NOMO-1 (cell line): ENCODE measurements at regions not wholly inside any gene's neighbourhood (a gene's known extent, or its start where the extent isn't known, plus 50 kb on each side); places are given as distances from the start of the nearest gene placed in this dataset.

Source experiments
- DNase-seq, 2 experiments: peaks; one replicate each; lab custom pipeline; 2025; ENCODE audit not compliant: unreplicated experiment in 2 of 2; lab: John Stamatoyannopoulos, UW

DNA sequence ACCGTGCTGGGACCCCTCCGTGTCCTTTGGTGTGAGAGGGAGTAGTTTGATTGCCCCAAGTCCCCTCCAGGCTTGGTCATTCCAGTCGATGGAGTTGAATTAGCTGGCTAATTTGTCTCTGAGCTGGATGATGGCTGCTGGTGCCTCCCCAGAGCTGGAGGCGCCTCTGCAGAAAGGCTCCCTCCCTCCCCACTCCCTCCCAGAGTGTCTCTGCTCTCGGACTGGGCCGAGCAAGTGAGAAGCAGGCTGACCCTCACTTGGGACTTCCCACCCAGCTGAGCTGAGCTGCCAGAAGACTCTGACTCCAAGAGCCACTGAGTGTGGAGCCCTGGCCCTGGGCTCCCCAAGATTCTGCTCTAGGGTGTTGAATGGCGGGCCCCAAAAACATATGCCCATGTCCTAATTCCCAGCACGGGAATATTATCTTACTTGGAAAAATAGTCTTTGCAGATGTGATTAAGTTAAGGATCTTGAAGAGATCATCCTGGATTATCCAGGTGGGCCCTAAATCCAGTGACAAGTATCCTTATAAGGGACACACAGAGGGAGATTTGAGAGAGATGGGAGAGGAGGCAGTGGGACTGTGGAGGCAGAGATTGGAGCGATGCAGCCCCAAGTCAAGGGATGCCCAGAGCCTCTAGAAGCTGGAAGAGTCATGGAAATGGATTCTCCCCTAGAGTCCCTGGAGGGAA is 60.7 kb upstream of the TLE3 start:
- DNase-seq, result no peak

DNA sequence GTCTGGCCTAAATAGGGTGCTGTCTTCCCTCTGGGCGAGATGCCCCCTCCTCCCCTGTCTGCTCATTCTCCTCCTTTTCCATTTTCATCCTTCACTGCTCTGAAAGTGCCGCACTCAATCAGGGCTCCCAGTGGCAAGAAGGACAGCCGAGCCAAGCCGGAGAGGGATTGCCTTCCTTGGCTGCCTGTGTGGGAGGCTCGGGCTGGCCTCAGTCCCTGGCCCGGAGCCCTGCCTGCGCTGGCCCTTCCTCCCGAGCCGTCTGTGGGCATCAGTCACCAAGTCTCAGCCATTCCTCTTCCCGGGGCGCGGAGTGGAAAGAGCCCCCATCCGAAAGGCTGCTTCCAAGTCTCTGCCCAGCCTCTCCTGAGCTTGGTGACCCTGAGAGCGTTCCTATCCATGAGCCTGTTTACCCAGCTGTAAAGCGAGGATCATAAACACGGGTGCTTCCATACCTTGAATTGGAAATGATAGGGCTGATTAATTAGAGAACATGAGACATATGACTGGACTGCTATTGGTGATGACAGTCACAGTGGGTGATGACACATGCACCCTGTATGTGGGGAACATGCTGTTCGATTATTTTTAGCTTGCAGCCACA is 59.1 kb upstream of the TLE3 start:
- no peak for DNase-seq

DNA sequence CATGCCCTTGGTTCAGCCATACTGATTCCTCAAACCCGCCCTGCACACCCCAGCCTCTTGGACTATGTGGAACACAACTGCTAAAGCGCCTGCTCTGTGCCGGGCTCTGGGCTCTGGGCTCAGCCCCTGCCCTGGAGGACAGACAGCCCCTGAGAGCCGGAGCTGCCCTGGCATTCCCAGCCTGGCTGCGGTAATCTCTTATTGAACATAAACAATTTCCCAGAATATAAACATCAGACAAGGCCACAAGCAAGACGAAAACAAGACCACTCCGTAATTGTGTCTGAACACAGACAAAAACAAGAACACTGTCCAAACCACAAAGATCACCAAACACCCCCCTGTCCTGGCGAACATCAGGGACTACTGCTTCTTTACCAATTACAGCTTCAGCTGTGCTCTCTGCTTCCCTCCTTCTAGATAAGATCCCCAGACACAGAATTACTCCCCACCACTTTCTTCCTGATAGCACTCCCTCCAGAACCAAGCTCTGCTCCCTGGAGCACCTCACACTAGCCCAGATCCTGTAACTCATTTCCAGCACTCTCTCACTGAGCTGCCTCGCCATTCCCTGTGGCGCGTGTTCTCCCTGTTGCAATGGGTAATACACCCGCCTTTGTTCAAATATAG is 57.1 kb upstream of the TLE3 start:
- no peak for DNase-seq

DNA sequence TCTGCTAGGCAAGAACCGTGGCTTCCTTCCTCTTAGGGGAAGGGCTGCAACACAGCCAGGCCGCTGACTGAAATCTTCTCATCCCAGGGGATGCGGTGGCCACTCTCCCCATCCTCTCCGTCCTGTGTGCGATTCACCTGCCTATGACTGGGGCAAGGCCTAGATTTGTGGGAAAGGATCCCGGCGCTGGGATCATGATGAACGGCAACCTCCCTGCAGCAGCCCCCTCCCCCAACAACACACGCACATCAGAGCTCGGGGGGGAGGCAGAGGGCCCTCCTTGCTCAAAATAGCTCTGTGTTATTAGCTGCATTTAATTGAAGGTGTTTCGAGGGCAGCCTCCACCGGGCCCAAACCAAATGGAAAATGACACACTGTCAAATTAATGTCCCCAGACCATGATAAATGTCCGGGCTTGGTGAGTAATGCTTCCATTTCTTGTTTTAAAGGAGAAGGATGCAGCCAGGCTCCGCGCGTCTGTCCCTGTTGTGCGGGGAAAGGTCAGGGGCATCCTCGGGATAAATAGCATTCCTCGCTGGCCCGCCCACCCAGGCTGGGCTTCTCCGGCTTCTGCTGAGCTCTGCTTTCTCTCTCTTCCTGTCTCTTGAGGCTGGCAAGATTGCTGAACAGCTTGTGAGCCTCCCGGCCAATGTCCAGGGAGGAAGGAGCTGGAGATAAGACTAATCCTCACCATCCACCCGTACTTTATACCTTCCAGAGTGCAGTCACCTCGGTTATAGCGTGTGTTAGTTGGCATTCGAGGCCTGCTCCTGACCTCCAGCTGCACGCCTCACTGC is 56.4 kb upstream of the TLE3 start:
- DNase-seq, result no peak

DNA sequence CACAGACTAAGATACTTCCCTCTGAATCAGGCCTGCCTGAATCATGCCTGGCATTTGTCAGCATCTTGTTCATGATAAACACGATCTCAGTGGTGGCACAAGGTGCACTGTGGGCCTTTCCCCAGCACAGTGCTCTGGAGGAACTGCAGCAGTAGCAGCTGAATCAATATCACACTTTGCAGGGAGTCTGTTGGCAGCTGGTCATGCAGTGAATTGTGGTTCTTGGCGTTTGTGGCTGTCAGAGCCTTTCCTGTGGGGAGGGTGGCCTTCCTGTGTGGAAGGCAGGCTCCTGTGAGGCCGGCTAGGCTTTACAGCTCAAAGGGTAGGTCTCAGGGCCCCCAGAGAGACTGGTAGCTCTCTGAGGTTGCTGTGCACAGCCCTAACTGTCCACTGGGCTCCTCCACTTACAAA is 54.4 kb upstream of the TLE3 start:
- peak; percentile 43 to 56 for DNase-seq

DNA sequence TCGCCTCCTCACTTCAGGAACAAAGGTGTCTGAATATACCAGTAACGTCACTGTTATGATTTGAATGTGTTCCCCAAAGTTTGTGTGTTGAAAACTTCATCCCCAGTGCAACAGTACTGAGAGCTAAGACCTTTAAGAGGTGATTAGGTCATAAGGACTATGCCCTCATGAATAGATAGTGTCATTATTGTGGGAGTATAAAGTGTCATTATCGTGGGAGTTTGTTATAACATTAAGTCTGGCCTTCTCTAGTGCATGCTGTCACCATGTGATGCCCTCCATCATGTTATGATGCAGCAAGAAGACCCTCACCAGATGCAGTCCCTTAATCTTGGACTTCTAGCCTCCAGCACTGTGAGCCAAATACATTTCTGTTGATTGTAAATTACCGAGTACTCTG is 53.7 kb upstream of the TLE3 start:
- DNase-seq, result no peak

DNA sequence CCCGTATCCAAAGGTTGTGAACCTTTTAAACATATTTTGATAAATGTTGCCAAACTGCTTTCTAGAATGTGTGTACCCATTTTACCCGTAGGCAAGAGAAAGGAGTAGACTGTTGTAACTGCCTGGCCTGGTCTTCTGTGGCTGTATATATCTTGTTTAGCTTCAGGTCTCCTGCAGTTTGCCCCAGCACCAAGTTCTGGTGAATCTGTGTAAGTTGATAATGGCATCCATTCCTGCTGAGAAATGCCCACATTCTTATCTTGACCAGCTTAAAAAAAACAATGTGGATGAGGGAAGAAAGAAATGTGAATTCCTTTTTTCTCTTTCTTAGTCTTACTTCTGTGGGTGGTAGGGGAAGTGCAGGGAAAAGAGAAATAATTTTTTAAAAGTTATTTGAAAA is 53.3 kb upstream of the TLE3 start:
- no peak for DNase-seq

DNA sequence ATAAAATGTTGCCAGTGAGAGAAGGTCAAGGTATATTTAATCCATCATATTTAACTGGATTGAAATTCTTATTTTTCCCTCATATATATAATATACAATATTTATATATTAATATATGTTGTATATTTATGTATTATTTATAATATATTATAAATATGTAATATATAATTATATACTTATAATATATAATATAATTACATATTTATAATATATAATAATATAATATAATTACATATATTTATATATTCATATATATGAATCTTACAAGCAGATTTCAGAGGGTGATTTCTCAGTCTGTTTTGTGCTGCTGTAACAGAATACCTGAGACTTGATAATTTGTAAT is 52.7 kb upstream of the TLE3 start:
- no peak for DNase-seq

DNA sequence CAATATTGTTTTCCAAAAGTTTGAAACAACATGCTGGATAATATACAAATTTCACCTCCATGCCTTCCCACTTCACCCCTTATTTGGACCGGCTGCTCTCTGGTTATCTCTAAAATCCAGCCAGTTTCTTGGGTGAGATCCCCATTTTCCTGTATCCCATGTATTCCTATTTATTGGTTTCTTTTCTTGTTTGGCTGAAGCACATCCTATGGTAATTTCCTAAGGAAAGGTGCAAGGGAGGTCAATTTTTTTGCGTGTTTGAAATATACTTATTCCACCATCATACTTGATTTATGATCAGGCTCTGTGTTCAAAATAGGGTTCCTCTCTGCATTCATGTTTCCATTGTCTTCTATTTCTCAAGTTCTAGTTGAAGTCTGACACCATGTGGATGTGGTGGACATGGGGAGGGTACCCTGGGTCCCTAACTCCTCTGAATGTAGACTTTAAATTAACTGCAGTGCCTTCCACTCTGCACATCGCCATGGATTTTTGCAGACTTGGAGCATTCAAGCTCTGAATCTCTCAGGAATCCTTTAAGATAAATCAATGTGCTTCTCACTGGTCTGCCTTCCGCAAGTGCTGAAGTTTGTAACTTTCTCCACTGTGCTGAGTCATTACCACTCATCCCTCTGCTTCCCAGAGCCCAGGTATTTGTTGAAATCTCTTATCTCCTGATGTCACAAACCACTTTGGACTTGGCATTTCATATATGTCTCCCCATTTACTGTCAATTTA is 52.1 kb upstream of the TLE3 start:
- no peak for DNase-seq

DNA sequence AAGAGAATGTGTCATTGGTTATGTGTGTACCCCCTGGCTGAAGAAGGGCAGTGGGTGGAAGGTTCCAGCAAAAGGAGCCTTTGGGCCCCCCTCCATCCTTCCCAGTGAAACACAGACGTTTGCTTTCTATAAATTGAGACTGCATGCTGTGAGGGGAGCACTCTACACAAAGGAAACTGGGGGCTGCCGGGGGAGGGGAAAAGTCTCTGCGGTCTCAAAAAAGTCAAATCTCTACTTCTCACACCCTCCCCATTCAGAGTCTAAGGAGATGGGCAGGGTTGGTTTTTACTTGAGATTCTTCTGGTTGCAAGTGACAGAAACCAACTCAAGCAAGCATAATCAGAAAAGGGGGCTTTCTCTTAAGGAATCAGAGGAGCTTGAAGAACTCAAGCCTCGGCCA is 50.1 kb upstream of the TLE3 start:
- no peak for DNase-seq
